ENCODE measurements at regions not wholly inside any gene's neighbourhood (a gene's known extent, or its start where the extent isn't known, plus 50 kb on each side); places are given as distances from the start of the nearest gene placed in this dataset.

DNA sequence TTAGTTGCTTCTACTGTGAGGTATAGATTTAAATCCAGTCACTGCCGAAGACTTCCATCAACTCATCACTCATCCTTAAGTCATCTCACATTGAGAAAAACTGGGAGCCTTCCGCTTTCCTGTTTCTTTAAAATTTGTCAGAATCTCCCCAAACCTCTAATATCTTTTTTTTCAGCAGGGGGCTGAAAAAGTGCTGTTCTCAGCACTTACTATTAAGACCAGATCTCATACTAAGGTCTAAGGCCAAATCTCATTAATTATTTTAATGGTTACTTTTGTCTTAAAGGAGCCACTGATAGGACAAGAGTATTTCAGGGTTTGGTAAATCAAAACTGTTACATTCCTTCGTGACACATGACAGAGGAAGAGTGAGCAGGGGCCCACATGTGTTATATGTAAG is 134.6 kb upstream of the PRSS3 start:
- ChIA-PET CTCF (interaction anchor here (3.3 kb wide), 1 partner anchor 32 kb away, joined by 7 read pairs; no protein-coding TSS in a partner anchor), POLR2A (no interaction called here)
- TF ChIP-seq, protein P1, sequence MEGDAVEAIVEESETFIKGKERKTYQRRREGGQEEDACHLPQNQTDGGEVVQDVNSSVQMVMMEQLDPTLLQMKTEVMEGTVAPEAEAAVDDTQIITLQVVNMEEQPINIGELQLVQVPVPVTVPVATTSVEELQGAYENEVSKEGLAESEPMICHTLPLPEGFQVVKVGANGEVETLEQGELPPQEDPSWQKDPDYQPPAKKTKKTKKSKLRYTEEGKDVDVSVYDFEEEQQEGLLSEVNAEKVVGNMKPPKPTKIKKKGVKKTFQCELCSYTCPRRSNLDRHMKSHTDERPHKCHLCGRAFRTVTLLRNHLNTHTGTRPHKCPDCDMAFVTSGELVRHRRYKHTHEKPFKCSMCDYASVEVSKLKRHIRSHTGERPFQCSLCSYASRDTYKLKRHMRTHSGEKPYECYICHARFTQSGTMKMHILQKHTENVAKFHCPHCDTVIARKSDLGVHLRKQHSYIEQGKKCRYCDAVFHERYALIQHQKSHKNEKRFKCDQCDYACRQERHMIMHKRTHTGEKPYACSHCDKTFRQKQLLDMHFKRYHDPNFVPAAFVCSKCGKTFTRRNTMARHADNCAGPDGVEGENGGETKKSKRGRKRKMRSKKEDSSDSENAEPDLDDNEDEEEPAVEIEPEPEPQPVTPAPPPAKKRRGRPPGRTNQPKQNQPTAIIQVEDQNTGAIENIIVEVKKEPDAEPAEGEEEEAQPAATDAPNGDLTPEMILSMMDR (IDR thresholded peaks at IDR 0.05; ENCODE audit: extremely low read depth in 1 of 2, insufficient read depth in 1 of 2, low read depth in 1 of 2, low read length in 2 of 2): no peak
- no peak for TF ChIP-seq POLR2A (IDR thresholded peaks at IDR 0.05; ENCODE audit: low read depth, low read length)
- no peak for TF ChIP-seq MAX (IDR thresholded peaks at IDR 0.05; ENCODE audit: insufficient read depth, insufficient read length)
- TF ChIP-seq GATA2 (IDR thresholded peaks at IDR 0.05; ENCODE audit: insufficient read depth, insufficient read length, low read depth, low read length): no peak
- TF ChIP-seq POLR2AphosphoS5 (IDR thresholded peaks at IDR 0.05; ENCODE audit: insufficient read depth, low read depth, low read length): no peak
- no peak for TF ChIP-seq MYC (IDR thresholded peaks at IDR 0.05; ENCODE audit: low read depth, low read length)
- no peak for TF ChIP-seq JUN (IDR thresholded peaks at IDR 0.05; ENCODE audit: borderline replicate concordance, insufficient read depth, insufficient read length, low read depth)
- no peak for TF ChIP-seq EZH2 (IDR thresholded peaks at IDR 0.05; ENCODE audit: borderline replicate concordance, low read depth, low read length, severe bottlenecking)
- no peak for TF ChIP-seq FOS (IDR thresholded peaks at IDR 0.05; ENCODE audit: borderline replicate concordance, insufficient read depth, low read length)
- Histone ChIP-seq H3K4me1 (ENCODE audit: control insufficient read depth, extremely low read depth, insufficient read depth, low read length) (no peaks in the 10 kb centered on the region), H3K4me2 (ENCODE audit: insufficient read depth, low read length) (no peak overlapping the region), H3K4me3 (replicated peaks in 1 of 3; ENCODE audit: insufficient read depth in 1 of 3, low read depth in 1 of 3, low read length in 3 of 3) (no peak overlapping the region), H3K9me3 (replicated peaks; ENCODE audit: control insufficient read depth, insufficient read depth, low read length) (no peaks in the 10 kb centered on the region), H3K27me3 (ENCODE audit: control insufficient read depth in 2 of 2, insufficient read depth in 2 of 2, low read length in 2 of 2) (peaks cover 18 to 19% of the 10 kb centered on the region in 2 experiments), H2AFZ (ENCODE audit: low read depth, low read length) (no peak overlapping the region), H4K20me1 (replicated peaks; ENCODE audit: control insufficient read depth, extremely low read depth, insufficient read depth, low read length) (no peaks in the 10 kb centered on the region), H3K9me1 (replicated peaks; ENCODE audit: control insufficient read depth, extremely low read depth, insufficient read depth, low read length) (no peaks in the 10 kb centered on the region), H3K9ac (replicated peaks; ENCODE audit: extremely low read depth, insufficient read depth, low read length) (no peak overlapping the region), H3K27ac (ENCODE audit: insufficient read depth, low read depth, low read length) (no peak overlapping the region), H3K36me3 (ENCODE audit: control insufficient read depth in 2 of 2, extremely low read depth in 1 of 2, insufficient read depth in 2 of 2, low read length in 2 of 2) (no peaks in the 10 kb centered on the region), H3K79me2 (ENCODE audit: control insufficient read depth, insufficient read depth, low read length) (no peaks in the 10 kb centered on the region)
- FAIRE-seq (no peak), DNase-seq (ENCODE audit: low read depth, low spot score) (no peak)
- intact Hi-C loops (cut with micrococcal nuclease) (no loop called here), dilution Hi-C loops (cut with MboI; ENCODE audit: extremely low pct_ligation_motif_present, low sequenced_read_pairs) (no loop called here)
- BruUV-seq (replicated peaks): no TSS peak

Measured in endothelial cell of umbilical vein (primary cell).